Stimulated activated effector memory CD8-positive, alpha-beta T cell treated with anti-CD3 and anti-CD28 coated beads, Interleukin-12 subunit alpha, Interleukin-12 subunit beta, amount 100 ng/mL, for 72 hours (primary cell): ENCODE measurements at regions not wholly inside any gene's neighbourhood (a gene's known extent, or its start where the extent isn't known, plus 50 kb on each side); places are given as distances from the start of the nearest gene placed in this dataset.
A peak's percentile ranks its signal among the peaks of the same experiment; 100 is the strongest.
"Not testable (repeated sequence)": the region's sequence is repeated elsewhere in the genome, so short reads cannot be mapped to it uniquely, and the experiment has no call there.

Source experiments
- ATAC-seq: fragments of 150-1000 bp; cut with Tn5 transposase; 2 replicates; pipeline ENCODE4 v1.10.0; 2021
- DNase-seq, 2 donors: peaks; one replicate each; pipeline ENCODE4 v3.0.0; 2021 to 2022; ENCODE audit warnings: low spot score in 2 of 2
- H3K27ac Mint-ChIP-seq: one replicate; pipeline ENCODE4 v1.8.0; 2022; ENCODE audit warnings: mild to moderate bottlenecking, mixed read lengths
- H3K36me3 Mint-ChIP-seq: one replicate; pipeline ENCODE4 v1.8.0; 2022; ENCODE audit warnings: mild to moderate bottlenecking, mixed read lengths
- H3K4me1 Mint-ChIP-seq: one replicate; pipeline ENCODE4 v1.8.0; 2022; ENCODE audit warnings: mixed read lengths
- H3K4me3 Mint-ChIP-seq: one replicate; pipeline ENCODE4 v1.8.0; 2022; ENCODE audit warnings: mild to moderate bottlenecking, mixed read lengths
- H3K9me3 Mint-ChIP-seq: one replicate; pipeline ENCODE4 v1.8.0; 2022; ENCODE audit warnings: mixed read lengths

- Mint-ChIP-seq H3K27ac (no peak overlapping the region), H3K4me1 (no peaks in the 10 kb centered on the region), H3K9me3 (peaks cover 7% of the 10 kb centered on the region), H3K4me3 (no peak overlapping the region), H3K36me3 (no peaks in the 10 kb centered on the region)
- DNase-seq (no peak), ATAC-seq (no peak)
These were observed 394.1 kb downstream of the ZBBX start for GRCh38 chr3:166986000-166986399.

GRCh38 chr3:166975796-166976195 lies 404.3 kb downstream of the ZBBX start:
- not testable (repeated sequence) for H3K4me1 Mint-ChIP-seq, H3K4me3 Mint-ChIP-seq, H3K36me3 Mint-ChIP-seq, DNase-seq, H3K27ac Mint-ChIP-seq, ATAC-seq
- peaks cover 14% of the 10 kb centered on the region for H3K9me3 Mint-ChIP-seq

DNA sequence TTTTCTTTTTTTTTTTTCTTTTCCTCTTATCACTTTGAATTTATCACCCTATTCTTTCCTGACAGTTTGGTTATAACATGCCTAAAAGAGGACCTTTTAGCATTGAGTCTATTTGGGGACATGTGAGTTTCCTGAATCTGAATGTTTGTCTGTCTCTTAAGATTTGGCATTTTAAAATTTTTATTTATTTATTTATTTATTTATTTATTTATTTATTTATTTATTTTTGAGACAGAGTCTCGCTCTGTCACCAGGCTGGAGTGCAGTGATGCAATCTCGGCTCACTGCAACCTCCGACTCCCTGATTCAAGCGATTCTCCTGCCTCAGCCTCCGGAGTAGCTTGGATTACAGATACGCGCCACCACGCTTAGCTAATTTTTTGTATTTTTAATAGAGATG lies 412.4 kb downstream of the ZBBX start:
- not testable (repeated sequence) for H3K27ac Mint-ChIP-seq, H3K4me1 Mint-ChIP-seq, ATAC-seq, H3K4me3 Mint-ChIP-seq, DNase-seq, H3K36me3 Mint-ChIP-seq, H3K9me3 Mint-ChIP-seq

DNA sequence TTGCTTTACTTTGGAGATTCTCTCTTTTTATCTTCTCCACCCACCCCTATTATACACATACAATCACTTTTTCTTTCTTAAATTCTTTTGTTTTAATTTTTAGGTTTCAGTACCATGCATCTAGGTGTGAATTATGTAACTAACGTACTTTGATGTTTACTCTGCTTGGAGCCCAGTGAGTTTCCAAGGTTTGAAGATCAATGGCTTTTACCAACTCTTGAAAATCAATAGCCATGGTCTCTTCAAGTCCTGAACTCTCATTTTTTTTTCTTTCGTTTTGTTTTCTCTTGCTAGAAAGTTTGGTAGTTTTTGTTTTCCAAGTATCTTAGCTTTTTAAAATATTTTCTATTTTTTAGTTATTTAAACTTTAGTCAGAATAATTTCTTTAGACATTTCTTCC lies 417.2 kb downstream of the ZBBX start:
- Mint-ChIP-seq H3K27ac (no peak overlapping the region), H3K4me3 (no peak overlapping the region), H3K4me1 (no peaks in the 10 kb centered on the region), H3K36me3 (no peaks in the 10 kb centered on the region), H3K9me3 (peaks cover 11% of the 10 kb centered on the region)
- DNase-seq (no peak), ATAC-seq (no peak)

- Mint-ChIP-seq H3K4me3 (no peak overlapping the region), H3K4me1 (no peaks in the 10 kb centered on the region), H3K27ac (no peak overlapping the region), H3K36me3 (no peaks in the 10 kb centered on the region), H3K9me3 (peaks cover 17% of the 10 kb centered on the region)
- DNase-seq = no peak
- no peak for ATAC-seq
These were observed 423.0 kb downstream of the ZBBX start for GRCh38 chr3:166957121-166957520.

DNA sequence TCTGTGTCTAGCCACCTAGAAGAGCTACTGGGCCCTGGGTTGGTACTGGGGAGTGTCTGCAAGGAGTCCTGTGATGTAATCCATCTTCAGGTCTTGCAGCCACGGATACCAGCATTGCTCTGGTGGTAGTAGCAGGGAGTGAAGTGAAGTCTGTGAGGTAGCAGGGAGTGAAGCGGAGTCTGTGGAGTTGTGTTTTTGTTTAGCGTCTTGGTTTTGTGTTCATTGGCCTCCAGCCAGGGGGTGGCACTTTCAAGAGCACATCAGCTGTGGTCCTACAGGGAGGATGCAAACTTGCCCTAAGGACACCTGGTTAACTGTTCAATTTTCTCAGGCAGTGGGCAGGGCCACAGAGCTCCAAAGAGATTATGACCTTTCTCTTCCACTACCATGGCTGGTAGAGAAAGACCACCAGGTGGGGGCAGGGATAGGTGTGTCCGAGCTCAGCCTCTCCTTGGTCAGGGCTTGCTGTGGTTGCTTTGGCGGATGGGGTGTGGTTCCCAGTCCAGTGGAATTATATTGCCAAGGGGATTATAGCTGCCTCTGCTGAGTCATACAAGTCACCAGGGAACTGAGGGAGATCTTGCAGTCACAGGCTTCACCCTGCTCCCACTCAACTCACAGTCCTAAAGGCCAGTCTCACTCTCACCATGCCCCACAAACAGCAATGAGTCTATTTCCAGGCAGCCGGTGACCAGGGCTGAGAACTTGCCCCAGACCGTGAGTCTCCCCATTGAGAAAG lies 424.7 kb downstream of the ZBBX start:
- Mint-ChIP-seq H3K4me1 (no peaks in the 10 kb centered on the region), H3K27ac (no peak overlapping the region), H3K36me3 (no peaks in the 10 kb centered on the region), H3K4me3 (no peak overlapping the region), H3K9me3 (peaks cover 17% of the 10 kb centered on the region)
- DNase-seq = no peak
- ATAC-seq = no peak

DNA sequence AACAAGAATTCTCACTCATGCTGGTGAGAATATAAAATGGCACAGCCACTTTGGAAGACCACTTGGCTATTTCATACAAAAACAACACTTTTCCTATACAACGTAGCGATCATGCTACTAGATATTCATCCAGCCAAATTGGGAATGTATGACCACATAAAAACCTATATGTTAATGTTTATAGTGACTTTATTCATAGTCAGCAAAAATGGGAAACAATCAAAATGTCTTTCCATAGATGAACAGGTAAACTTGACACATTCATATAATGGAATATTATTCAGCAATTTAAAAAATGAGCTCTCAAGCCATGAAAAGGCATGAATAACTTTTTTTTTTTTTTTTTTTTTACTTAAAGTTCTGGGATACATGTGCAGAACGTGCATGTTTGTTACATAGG lies 445.2 kb downstream of the ZBBX start:
- ATAC-seq (no peak), DNase-seq (no peak)
- Mint-ChIP-seq H3K36me3 (no peaks in the 10 kb centered on the region), H3K4me3 (no peak overlapping the region), H3K4me1 (no peaks in the 10 kb centered on the region), H3K9me3 (peaks cover 3% of the 10 kb centered on the region), H3K27ac (no peak overlapping the region)

DNA sequence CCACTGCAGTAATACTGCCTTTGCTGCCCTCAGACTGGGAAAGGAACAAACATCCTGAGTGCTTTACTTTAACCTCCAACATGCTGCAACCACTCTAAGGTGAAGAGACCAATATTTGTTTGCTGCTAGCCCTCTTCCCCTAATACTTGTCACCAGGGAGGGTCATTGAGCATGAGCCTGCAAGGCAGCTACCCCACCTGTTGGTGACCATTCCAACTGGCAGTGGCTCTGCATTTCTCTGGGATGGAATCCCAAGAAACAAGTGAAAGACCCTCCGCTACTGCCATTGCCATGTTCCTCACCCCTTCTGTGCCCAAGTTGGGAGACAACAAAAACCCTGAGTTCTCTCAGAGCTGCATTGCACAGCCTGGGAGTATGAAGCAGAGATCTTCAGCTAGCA lies 462.7 kb downstream of the ZBBX start:
- DNase-seq = no peak
- Mint-ChIP-seq H3K4me3 (no peak overlapping the region), H3K27ac (no peak overlapping the region), H3K9me3 (peaks cover 21% of the 10 kb centered on the region), H3K36me3 (no peaks in the 10 kb centered on the region), H3K4me1 (no peaks in the 10 kb centered on the region)
- ATAC-seq = no peak

GRCh38 chr3:166902374-166902773 lies 477.7 kb downstream of the ZBBX start:
- ATAC-seq (no peak), DNase-seq (no peak)
- H3K4me1 Mint-ChIP-seq = no peaks in the 10 kb centered on the region

GRCh38 chr3:166900866-166901577 lies 479.1 kb downstream of the ZBBX start:
- Mint-ChIP-seq H3K27ac (no peak overlapping the region), H3K9me3 (peaks cover 17% of the 10 kb centered on the region), H3K4me1 (no peaks in the 10 kb centered on the region), H3K4me3 (no peak overlapping the region), H3K36me3 (no peaks in the 10 kb centered on the region)
- DNase-seq (no peak), ATAC-seq (no peak)

More at GRCh38 chr3:166902374-166902773, 477.7 kb downstream of the ZBBX start:
- Mint-ChIP-seq H3K36me3 (no peaks in the 10 kb centered on the region), H3K27ac (no peak overlapping the region), H3K4me3 (no peak overlapping the region), H3K9me3 (peaks cover 24% of the 10 kb centered on the region)

GRCh38 chr3:166897811-166898210 lies 482.3 kb downstream of the ZBBX start:
- no peak overlapping the region for H3K4me3 Mint-ChIP-seq
- DNase-seq = no peak
- H3K9me3 Mint-ChIP-seq = peaks cover 6% of the 10 kb centered on the region
- H3K4me1 Mint-ChIP-seq = no peaks in the 10 kb centered on the region
- H3K27ac Mint-ChIP-seq = no peak overlapping the region
- ATAC-seq = no peak
- H3K36me3 Mint-ChIP-seq = no peaks in the 10 kb centered on the region

GRCh38 chr3:166889241-166889640 lies 490.9 kb downstream of the ZBBX start:
- Mint-ChIP-seq H3K4me1 (no peaks in the 10 kb centered on the region), H3K36me3 (no peaks in the 10 kb centered on the region), H3K4me3 (no peak overlapping the region), H3K9me3 (no peaks in the 10 kb centered on the region), H3K27ac (no peak overlapping the region)
- DNase-seq = no peak
- no peak for ATAC-seq

- H3K4me1 Mint-ChIP-seq = no peaks in the 10 kb centered on the region
- no peak for DNase-seq
- H3K36me3 Mint-ChIP-seq = no peaks in the 10 kb centered on the region
- H3K4me3 Mint-ChIP-seq = no peak overlapping the region
- no peak overlapping the region for H3K27ac Mint-ChIP-seq
- ATAC-seq = no peak
- peaks cover 8% of the 10 kb centered on the region for H3K9me3 Mint-ChIP-seq
These were observed 500.4 kb downstream of the ZBBX start for GRCh38 chr3:166879661-166880060.

- Mint-ChIP-seq H3K36me3 (no peaks in the 10 kb centered on the region), H3K9me3 (peaks cover 13% of the 10 kb centered on the region), H3K27ac (no peak overlapping the region), H3K4me3 (no peak overlapping the region), H3K4me1 (no peaks in the 10 kb centered on the region)
- DNase-seq (no peak), ATAC-seq (no peak)
These were observed 502.1 kb downstream of the ZBBX start for GRCh38 chr3:166877971-166878370.

- ATAC-seq (peak; percentile 37), DNase-seq (no peak)
- Mint-ChIP-seq H3K9me3 (peaks cover 8% of the 10 kb centered on the region), H3K36me3 (no peaks in the 10 kb centered on the region), H3K4me3 (no peak overlapping the region), H3K4me1 (no peaks in the 10 kb centered on the region), H3K27ac (no peak overlapping the region)
These were observed 515.3 kb downstream of the ZBBX start for GRCh38 chr3:166864473-166865467.
